ENCODE measurements at regions not wholly inside any gene's neighbourhood (a gene's known extent, or its start where the extent isn't known, plus 50 kb on each side); places are given as distances from the start of the nearest gene placed in this dataset.

DNA sequence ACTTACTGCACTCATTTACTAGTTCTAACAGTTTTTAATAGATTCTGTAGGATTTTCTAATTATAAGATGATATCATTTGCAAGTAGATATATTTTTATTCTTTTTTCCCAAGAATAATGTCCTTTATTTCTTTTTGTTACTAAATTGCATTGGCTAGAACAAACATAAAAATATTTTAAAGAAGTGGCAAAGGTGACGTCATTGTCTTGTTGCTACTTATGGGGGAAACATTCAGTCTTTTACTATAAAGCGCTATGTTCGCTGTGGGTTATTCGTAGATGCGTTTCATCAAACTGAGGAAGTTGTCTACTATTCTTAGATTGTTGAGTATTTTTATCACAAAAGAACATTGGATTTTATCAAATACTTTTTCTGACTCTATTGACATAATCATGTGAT is 765.2 kb upstream of the POU3F3 start:
- 100% methylated on average over 1 of the region's 5 CpGs for WGBS (ENCODE audit: insufficient coverage)
- Mint-ChIP-seq H3K27ac (no peak overlapping the region), H3K4me3 (no peak overlapping the region), H3K4me1 (no peaks in the 10 kb centered on the region), H3K36me3 (no peaks in the 10 kb centered on the region), H3K27me3 (ENCODE audit: low read depth in 3 of 3) (no peaks in the 10 kb centered on the region), H3K9me3 (peaks cover 0 to 9% (median 2%) of the 10 kb centered on the region in 7 donors)
- intact Hi-C loops (cut with micrococcal nuclease) = no loop called here
- Histone ChIP-seq H3K9ac (ENCODE audit: insufficient read depth, low read length, poor library complexity, severe bottlenecking) (no peak overlapping the region), H4K20me1 (ENCODE audit: insufficient read depth, low read length) (no peaks in the 10 kb centered on the region), H3K36me3 (replicated peaks in 1 of 2; ENCODE audit: control insufficient read depth in 1 of 2, insufficient read depth in 2 of 2, low read length in 2 of 2) (no peaks in the 10 kb centered on the region), H3K9me3 (replicated peaks in 1 of 2; ENCODE audit: control insufficient read depth in 1 of 2, insufficient read depth in 1 of 2, low read length in 2 of 2) (peaks cover 0 to 2% of the 10 kb centered on the region in 2 donors), H3K27ac (ENCODE audit: low read depth in 1 of 2, low read length in 2 of 2) (no peak overlapping the region), H3K4me1 (ENCODE audit: control insufficient read depth in 1 of 2, insufficient read depth in 2 of 2, low read length in 2 of 2) (no peaks in the 10 kb centered on the region), H2AFZ (ENCODE audit: insufficient read depth, low read depth, low read length, poor library complexity, severe bottlenecking) (no peak overlapping the region), H3K27me3 (ENCODE audit: control insufficient read depth in 2 of 2, insufficient read depth in 2 of 2, low read length in 2 of 2) (no peaks in the 10 kb centered on the region), H3K4me2 (replicated peaks; ENCODE audit: extremely low read depth, low read length, poor library complexity, severe bottlenecking) (no peak overlapping the region), H3K79me2 (ENCODE audit: insufficient read depth, low read length) (no peaks in the 10 kb centered on the region), H3K4me3 (replicated peaks in 1 of 3; ENCODE audit: low read depth in 2 of 3, low read length in 3 of 3) (no peak overlapping the region)
- TF ChIP-seq, protein P1, sequence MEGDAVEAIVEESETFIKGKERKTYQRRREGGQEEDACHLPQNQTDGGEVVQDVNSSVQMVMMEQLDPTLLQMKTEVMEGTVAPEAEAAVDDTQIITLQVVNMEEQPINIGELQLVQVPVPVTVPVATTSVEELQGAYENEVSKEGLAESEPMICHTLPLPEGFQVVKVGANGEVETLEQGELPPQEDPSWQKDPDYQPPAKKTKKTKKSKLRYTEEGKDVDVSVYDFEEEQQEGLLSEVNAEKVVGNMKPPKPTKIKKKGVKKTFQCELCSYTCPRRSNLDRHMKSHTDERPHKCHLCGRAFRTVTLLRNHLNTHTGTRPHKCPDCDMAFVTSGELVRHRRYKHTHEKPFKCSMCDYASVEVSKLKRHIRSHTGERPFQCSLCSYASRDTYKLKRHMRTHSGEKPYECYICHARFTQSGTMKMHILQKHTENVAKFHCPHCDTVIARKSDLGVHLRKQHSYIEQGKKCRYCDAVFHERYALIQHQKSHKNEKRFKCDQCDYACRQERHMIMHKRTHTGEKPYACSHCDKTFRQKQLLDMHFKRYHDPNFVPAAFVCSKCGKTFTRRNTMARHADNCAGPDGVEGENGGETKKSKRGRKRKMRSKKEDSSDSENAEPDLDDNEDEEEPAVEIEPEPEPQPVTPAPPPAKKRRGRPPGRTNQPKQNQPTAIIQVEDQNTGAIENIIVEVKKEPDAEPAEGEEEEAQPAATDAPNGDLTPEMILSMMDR (IDR thresholded peaks at IDR 0.05) = no peak
- no peak for DNase-seq

DNA sequence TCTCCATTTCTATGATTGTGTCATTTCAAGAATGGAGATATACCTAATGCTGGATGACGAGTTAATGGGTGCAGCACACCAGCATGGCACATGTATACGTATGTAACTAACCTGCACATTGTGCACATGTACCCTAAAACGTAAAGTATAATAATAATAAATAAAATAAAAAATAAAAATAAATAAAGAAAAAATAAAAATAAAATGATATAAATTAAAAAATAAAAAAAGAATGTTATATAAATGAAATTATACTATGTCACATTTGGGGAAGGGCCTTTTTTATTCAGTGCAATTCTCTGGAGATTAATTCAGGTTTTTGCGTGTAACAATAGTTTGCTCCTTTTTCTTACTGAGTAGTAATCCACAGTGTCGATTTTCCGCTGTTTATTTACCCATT is 763.5 kb upstream of the POU3F3 start:
- TF ChIP-seq, protein P1 (IDR thresholded peaks at IDR 0.05) = no peak
- Mint-ChIP-seq H3K36me3 (no peaks in the 10 kb centered on the region), H3K9me3 (peaks cover 0 to 3% (median 2%) of the 10 kb centered on the region in 7 donors), H3K4me1 (no peaks in the 10 kb centered on the region), H3K4me3 (no peak overlapping the region), H3K27ac (no peak overlapping the region), H3K27me3 (ENCODE audit: low read depth in 3 of 3) (no peaks in the 10 kb centered on the region)
- no peak overlapping the region for H2AFZ ChIP-seq (ENCODE audit: insufficient read depth, low read depth, low read length, poor library complexity, severe bottlenecking)
- no peaks in the 10 kb centered on the region for H3K79me2 ChIP-seq (ENCODE audit: insufficient read depth, low read length)
- H3K36me3 ChIP-seq (replicated peaks in 1 of 2; ENCODE audit: control insufficient read depth in 1 of 2, insufficient read depth in 2 of 2, low read length in 2 of 2) = no peaks in the 10 kb centered on the region
- intact Hi-C loops (cut with micrococcal nuclease) = no loop called here
- no CpG with 5 or more reads among the region's 6 CpGs for WGBS (ENCODE audit: insufficient coverage)
- H3K9ac ChIP-seq (ENCODE audit: insufficient read depth, low read length, poor library complexity, severe bottlenecking) = no peak overlapping the region
- no peak overlapping the region for H3K4me2 ChIP-seq (replicated peaks; ENCODE audit: extremely low read depth, low read length, poor library complexity, severe bottlenecking)
- H4K20me1 ChIP-seq (ENCODE audit: insufficient read depth, low read length) = no peaks in the 10 kb centered on the region
- H3K9me3 ChIP-seq (replicated peaks in 1 of 2; ENCODE audit: control insufficient read depth in 1 of 2, insufficient read depth in 1 of 2, low read length in 2 of 2) = peaks cover 0 to 3% of the 10 kb centered on the region in 2 donors
- no peaks in the 10 kb centered on the region for H3K27me3 ChIP-seq (ENCODE audit: control insufficient read depth in 2 of 2, insufficient read depth in 2 of 2, low read length in 2 of 2)
- H3K27ac ChIP-seq (ENCODE audit: low read depth in 1 of 2, low read length in 2 of 2) = no peak overlapping the region
- DNase-seq = no peak
- H3K4me1 ChIP-seq (ENCODE audit: control insufficient read depth in 1 of 2, insufficient read depth in 2 of 2, low read length in 2 of 2) = no peaks in the 10 kb centered on the region
- H3K4me3 ChIP-seq (replicated peaks in 1 of 3; ENCODE audit: low read depth in 2 of 3, low read length in 3 of 3) = no peak overlapping the region
